Hepatocyte (in vitro differentiated cells): ENCODE measurements at regions not wholly inside any gene's neighbourhood (a gene's known extent, or its start where the extent isn't known, plus 50 kb on each side); places are given as distances from the start of the nearest gene placed in this dataset.

Source experiments
- DNase-seq: peaks from one replicate; pipeline ENCODE4 v3.0.0-alpha.2; 2016; ENCODE audit warnings: low spot score
- H2AFZ ChIP-seq: fragments of 200-600 bp; sonication (generic); 2 replicates; pipeline ENCODE4 v1.6.0; 2016; ENCODE audit warnings: antibody characterized with exemption, mild to moderate bottlenecking
- H3K27ac ChIP-seq: fragments of 200-600 bp; sonication (generic); 2 replicates; pipeline ENCODE4 v1.5.1; 2016; ENCODE audit warnings: mild to moderate bottlenecking
- H3K27me3 ChIP-seq: fragments of 200-600 bp; sonication (generic); 2 replicates; pipeline ENCODE4 v1.6.1; 2016
- H3K36me3 ChIP-seq: fragments of 200-600 bp; sonication (generic); replicated peaks from 2 replicates; pipeline ENCODE4 v1.5.1; 2016; ENCODE audit warnings: low read depth; ENCODE audit not compliant: insufficient read depth
- H3K4me1 ChIP-seq: fragments of 200-600 bp; sonication (generic); 2 replicates; pipeline ENCODE4 v1.5.1; 2016; ENCODE audit warnings: mild to moderate bottlenecking, moderate library complexity; ENCODE audit not compliant: insufficient read depth
- H3K4me2 ChIP-seq: fragments of 200-600 bp; sonication (generic); 2 replicates; pipeline ENCODE4 v1.6.0; 2016
- H3K4me3 ChIP-seq: fragments of 200-600 bp; sonication (generic); 2 replicates; pipeline ENCODE4 v1.5.1; 2016; ENCODE audit warnings: mild to moderate bottlenecking
- H3K79me2 ChIP-seq: fragments of 200-600 bp; sonication (generic); 2 replicates; pipeline ENCODE4 v1.6.0; 2017; ENCODE audit warnings: mild to moderate bottlenecking
- H3K9me2 ChIP-seq: fragments of 200-600 bp; sonication (generic); replicated peaks from 2 replicates; pipeline ENCODE4 v1.6.0; 2017; ENCODE audit warnings: mild to moderate bottlenecking; ENCODE audit not compliant: insufficient read depth
- H3K9me3 ChIP-seq: fragments of 200-600 bp; sonication (generic); 2 replicates; pipeline ENCODE4 v1.5.1; 2016; ENCODE audit warnings: low read depth, mild to moderate bottlenecking
- H4K20me1 ChIP-seq: fragments of 200-600 bp; sonication (generic); 2 replicates; pipeline ENCODE4 v1.6.0; 2016; ENCODE audit warnings: mild to moderate bottlenecking; ENCODE audit not compliant: insufficient read depth, poor library complexity, severe bottlenecking
- CTCF ChIP-seq: fragments of 200-600 bp; sonication (generic); IDR thresholded peaks from 2 replicates; pipeline ENCODE4 v1.5.1; 2016; ENCODE audit warnings: antibody characterized with exemption, mild to moderate bottlenecking; ENCODE audit not compliant: poor library complexity
- EZH2 ChIP-seq: fragments of 200-600 bp; sonication (generic); IDR thresholded peaks from 2 replicates; pipeline ENCODE4 v1.6.1; 2016; ENCODE audit warnings: antibody characterized with exemption, mild to moderate bottlenecking, borderline replicate concordance
- EZH2phosphoT487 ChIP-seq: fragments of 200-600 bp; sonication (generic); IDR thresholded peaks from one replicate; pipeline ENCODE4 v1.6.1; 2018; ENCODE audit warnings: antibody characterized with exemption, mild to moderate bottlenecking, low read depth, moderate library complexity; ENCODE audit not compliant: unreplicated experiment, severe bottlenecking
- WGBS: methylation state at CpG from one replicate; pipeline ENCODE4 v1.1.6; 2016; ENCODE audit warnings: low lambda C conversion rate; ENCODE audit errors: missing lambda C conversion rate; 5-methylcytosine and 5-hydroxymethylcytosine counted together

- 88% methylated on average over 12 of the region's 13 CpGs for WGBS
- Histone ChIP-seq H3K4me3 (no peak overlapping the region), H3K79me2 (no peaks in the 10 kb centered on the region), H3K4me2 (no peak overlapping the region), H2AFZ (no peak overlapping the region), H3K9me3 (no peaks in the 10 kb centered on the region), H3K27me3 (no peaks in the 10 kb centered on the region), H3K4me1 (no peaks in the 10 kb centered on the region), H3K36me3 (no peaks in the 10 kb centered on the region), H3K27ac (no peak overlapping the region), H4K20me1 (no peaks in the 10 kb centered on the region), H3K9me2 (no peaks in the 10 kb centered on the region)
- DNase-seq: no peak
- no peak for TF ChIP-seq EZH2
- no peak for TF ChIP-seq EZH2phosphoT487
- TF ChIP-seq CTCF: no peak
Observed at GRCh38 chr22:49587987-49588386, 239.7 kb downstream of the BRD1 start.

- Histone ChIP-seq H3K4me2 (no peak overlapping the region), H3K9me2 (no peaks in the 10 kb centered on the region), H3K27me3 (no peaks in the 10 kb centered on the region), H3K36me3 (no peaks in the 10 kb centered on the region), H3K27ac (no peak overlapping the region), H3K4me1 (no peaks in the 10 kb centered on the region), H4K20me1 (no peaks in the 10 kb centered on the region), H3K79me2 (no peaks in the 10 kb centered on the region), H3K9me3 (no peaks in the 10 kb centered on the region), H2AFZ (no peak overlapping the region), H3K4me3 (no peak overlapping the region)
- no peak for DNase-seq
- WGBS: 85% methylated on average over 11 of the region's 13 CpGs
- no peak for TF ChIP-seq EZH2
- TF ChIP-seq CTCF: no peak
- no peak for TF ChIP-seq EZH2phosphoT487
Observed at GRCh38 chr22:49587421-49587820, 240.3 kb downstream of the BRD1 start.

- H3K4me3 ChIP-seq: no peak overlapping the region
- WGBS: 78% methylated on average over 12 of the region's 12 CpGs
- TF ChIP-seq EZH2phosphoT487 (no peak), CTCF (no peak), EZH2 (no peak)
Observed at GRCh38 chr22:49586873-49587272, 240.8 kb downstream of the BRD1 start.

DNA sequence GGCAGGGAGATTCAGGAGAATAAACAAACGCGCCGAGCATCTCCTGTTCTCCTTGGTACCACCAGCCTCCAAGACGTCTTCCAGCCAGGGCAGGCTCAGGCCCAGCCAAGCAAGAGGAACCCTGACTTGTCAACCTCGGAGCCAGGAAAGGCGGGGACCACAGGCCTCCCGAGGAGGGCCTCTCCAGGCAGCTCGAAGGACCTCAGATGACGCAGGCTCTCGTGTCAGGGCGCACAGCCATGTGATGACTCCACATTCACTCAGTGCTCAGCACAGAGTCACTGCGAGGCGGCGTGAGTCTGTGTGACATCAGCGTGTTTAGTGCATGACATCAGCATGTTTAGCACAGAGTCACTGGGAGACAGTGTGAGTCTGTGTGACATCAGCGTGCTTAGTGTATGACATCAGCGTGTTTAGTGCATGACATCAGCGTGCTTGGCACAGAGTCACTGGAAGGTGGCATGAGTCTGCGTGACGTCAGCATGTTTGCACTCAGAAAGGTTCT, 241.4 kb downstream of the BRD1 start:
- Histone ChIP-seq H3K27ac (no peak overlapping the region), H3K36me3 (no peaks in the 10 kb centered on the region), H3K4me1 (no peaks in the 10 kb centered on the region), H3K4me3 (no peak overlapping the region), H2AFZ (no peak overlapping the region), H3K9me3 (no peaks in the 10 kb centered on the region), H3K4me2 (no peak overlapping the region), H4K20me1 (no peaks in the 10 kb centered on the region), H3K79me2 (no peaks in the 10 kb centered on the region), H3K9me2 (no peaks in the 10 kb centered on the region), H3K27me3 (no peaks in the 10 kb centered on the region)
- no peak for DNase-seq
- no peak for TF ChIP-seq EZH2
- TF ChIP-seq CTCF: no peak
- TF ChIP-seq EZH2phosphoT487: no peak
- WGBS: 88% methylated on average over 20 of the region's 20 CpGs

More at GRCh38 chr22:49586873-49587272, 240.8 kb downstream of the BRD1 start:
- no peak overlapping the region for H3K4me2 ChIP-seq
- H3K9me2 ChIP-seq: no peaks in the 10 kb centered on the region
- no peaks in the 10 kb centered on the region for H3K79me2 ChIP-seq
- no peaks in the 10 kb centered on the region for H3K36me3 ChIP-seq
- H3K9me3 ChIP-seq: no peaks in the 10 kb centered on the region
- H4K20me1 ChIP-seq: no peaks in the 10 kb centered on the region
- H2AFZ ChIP-seq: no peak overlapping the region
- H3K27ac ChIP-seq: no peak overlapping the region
- no peaks in the 10 kb centered on the region for H3K4me1 ChIP-seq
- no peak for DNase-seq
- H3K27me3 ChIP-seq: no peaks in the 10 kb centered on the region
